Glutamatergic neuron (in vitro differentiated cells): ENCODE measurements at regions not wholly inside any gene's neighbourhood (a gene's known extent, or its start where the extent isn't known, plus 50 kb on each side); places are given as distances from the start of the nearest gene placed in this dataset.

Experiments used
- DNase-seq: peaks from one replicate; pipeline ENCODE4 v3.0.0; 2022
- H3K27ac Mint-ChIP-seq: one replicate; pipeline ENCODE4 v1.8.0; 2020; ENCODE audit warnings: mild to moderate bottlenecking, mixed read lengths, inconsistent platforms; ENCODE audit not compliant: unreplicated experiment
- H3K27me3 Mint-ChIP-seq: one replicate; pipeline ENCODE4 v1.8.0; 2020; ENCODE audit warnings: mild to moderate bottlenecking, moderate library complexity, mixed read lengths, inconsistent platforms; ENCODE audit not compliant: unreplicated experiment
- H3K36me3 Mint-ChIP-seq: one replicate; pipeline ENCODE4 v1.8.0; 2020; ENCODE audit warnings: mild to moderate bottlenecking, mixed read lengths, inconsistent platforms; ENCODE audit not compliant: unreplicated experiment
- H3K4me1 Mint-ChIP-seq: one replicate; pipeline ENCODE4 v1.8.0; 2020; ENCODE audit warnings: mild to moderate bottlenecking, low read depth, mixed read lengths, inconsistent platforms; ENCODE audit not compliant: unreplicated experiment
- H3K4me3 Mint-ChIP-seq: one replicate; pipeline ENCODE4 v1.8.0; 2020; ENCODE audit warnings: mild to moderate bottlenecking, mixed read lengths, inconsistent platforms; ENCODE audit not compliant: unreplicated experiment
- H3K9me3 Mint-ChIP-seq: one replicate; pipeline ENCODE4 v1.8.0; 2020; ENCODE audit warnings: mild to moderate bottlenecking, moderate library complexity, mixed read lengths, inconsistent platforms; ENCODE audit not compliant: unreplicated experiment
- CTCF ChIP-seq: fragments of 200-600 bp; sonication (generic); IDR thresholded peaks from one replicate; pipeline ENCODE4 v1.5.0; 2021; ENCODE audit not compliant: partially characterized antibody, unreplicated experiment

DNA sequence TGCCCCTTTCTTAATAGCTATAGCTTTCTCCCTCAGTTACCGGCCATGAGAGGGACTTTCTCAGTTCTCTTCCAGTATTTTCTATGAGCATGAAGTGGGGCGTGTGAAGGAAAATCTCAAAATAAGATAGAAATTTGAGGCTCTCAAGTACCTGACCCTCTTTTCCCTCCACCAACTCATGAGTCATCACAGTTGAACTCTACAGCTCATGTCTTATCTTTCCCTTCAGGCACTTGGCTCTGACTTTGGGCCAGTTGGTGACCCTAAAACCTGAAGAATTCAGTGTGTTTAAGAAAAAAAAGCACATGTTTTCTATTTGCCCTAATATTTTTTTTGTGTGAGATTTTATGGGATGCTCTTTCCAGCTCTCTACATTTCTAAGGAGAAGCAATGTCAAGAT, 896.7 kb upstream of the ZEB2 start:
- H3K4me3 Mint-ChIP-seq, result no peak overlapping the region

GRCh38 chr2:145415151-145415550, 895.2 kb upstream of the ZEB2 start:
- peaks cover 23% of the 10 kb centered on the region for H3K36me3 Mint-ChIP-seq
- H3K4me1 Mint-ChIP-seq, result no peaks in the 10 kb centered on the region
- no peak for TF ChIP-seq CTCF
- peaks cover 2% of the 10 kb centered on the region for H3K27me3 Mint-ChIP-seq
- no peak overlapping the region for H3K27ac Mint-ChIP-seq
- peaks cover 5% of the 10 kb centered on the region for H3K9me3 Mint-ChIP-seq
- no peak for DNase-seq
- H3K4me3 Mint-ChIP-seq, result no peak overlapping the region

More for the DNA sequence above, 896.7 kb upstream of the ZEB2 start:
- no peak for TF ChIP-seq CTCF
- Mint-ChIP-seq H3K36me3 (peaks cover 32% of the 10 kb centered on the region), H3K9me3 (no peaks in the 10 kb centered on the region), H3K27me3 (peaks cover 2% of the 10 kb centered on the region), H3K4me1 (no peaks in the 10 kb centered on the region), H3K27ac (no peak overlapping the region)
- DNase-seq, result no peak

DNA sequence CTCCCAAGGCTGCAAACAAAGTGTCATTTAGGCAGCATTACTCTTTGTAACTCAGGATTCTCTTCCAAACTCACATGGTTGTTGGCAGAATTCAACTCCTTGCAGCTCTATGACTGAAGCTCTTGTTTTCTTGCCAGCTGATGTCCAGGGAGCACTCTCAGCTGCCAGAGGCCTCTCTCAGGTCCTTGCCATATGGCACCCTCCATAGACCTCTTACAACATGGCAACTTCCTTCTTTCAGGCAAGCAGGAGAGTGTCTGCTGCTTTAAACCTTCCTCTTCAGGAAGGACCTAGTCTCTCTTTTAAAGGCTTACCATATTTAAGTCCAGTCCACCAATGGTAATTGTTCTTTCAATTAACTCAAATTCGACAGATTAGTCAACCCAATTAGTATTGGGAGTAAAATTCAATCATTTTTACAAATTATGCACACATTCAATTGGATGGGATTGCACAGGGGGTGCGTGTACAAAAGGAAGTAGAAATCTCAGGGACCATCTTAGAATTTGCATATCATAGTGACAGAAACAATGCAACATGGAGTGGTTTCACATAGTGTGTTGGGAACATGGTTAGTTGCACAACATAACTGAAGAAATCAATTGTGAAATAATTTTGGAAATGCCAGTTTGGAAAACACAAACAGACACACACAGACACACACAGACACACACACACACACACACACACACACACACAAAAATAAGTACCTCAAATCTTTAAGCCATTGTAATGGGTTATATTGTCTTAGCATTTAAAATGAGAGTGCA, 893.5 kb upstream of the ZEB2 start:
- no peak overlapping the region for H3K4me3 Mint-ChIP-seq
- H3K4me1 Mint-ChIP-seq, result no peaks in the 10 kb centered on the region
- peaks cover 23% of the 10 kb centered on the region for H3K36me3 Mint-ChIP-seq
- peaks cover 5% of the 10 kb centered on the region for H3K9me3 Mint-ChIP-seq
- no peak overlapping the region for H3K27ac Mint-ChIP-seq
- DNase-seq, result no peak
- no peak for TF ChIP-seq CTCF
- peaks cover 2% of the 10 kb centered on the region for H3K27me3 Mint-ChIP-seq

DNA sequence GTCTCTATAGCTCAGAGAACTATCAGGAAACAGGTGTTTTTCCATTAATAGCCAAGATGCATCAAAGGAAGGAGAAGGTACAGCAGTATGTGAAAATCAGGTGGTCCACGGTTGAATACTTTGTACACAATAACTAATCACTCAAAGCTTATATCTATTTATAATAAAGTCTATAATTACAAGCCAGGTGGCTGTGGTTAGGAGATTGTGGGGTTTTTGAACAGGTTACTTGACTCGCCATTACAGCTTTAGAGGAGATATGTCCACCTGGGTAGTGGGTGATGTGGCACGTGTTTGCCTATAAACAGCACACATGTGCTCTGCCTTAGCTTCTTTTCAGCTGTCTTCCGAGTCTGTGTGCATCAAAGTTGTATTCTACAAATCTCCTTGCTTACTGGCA, 892.2 kb upstream of the ZEB2 start:
- H3K4me3 Mint-ChIP-seq, result no peak overlapping the region
- no peak overlapping the region for H3K27ac Mint-ChIP-seq
- peaks cover 5% of the 10 kb centered on the region for H3K9me3 Mint-ChIP-seq
- H3K27me3 Mint-ChIP-seq, result peaks cover 4% of the 10 kb centered on the region
- TF ChIP-seq CTCF, result no peak
- peaks cover 6% of the 10 kb centered on the region for H3K4me1 Mint-ChIP-seq
- DNase-seq, result no peak
- peaks cover 23% of the 10 kb centered on the region for H3K36me3 Mint-ChIP-seq

GRCh38 chr2:145411493-145411892, 891.6 kb upstream of the ZEB2 start:
- no peak for TF ChIP-seq CTCF
- H3K9me3 Mint-ChIP-seq, result peaks cover 5% of the 10 kb centered on the region
- H3K27me3 Mint-ChIP-seq, result peaks cover 4% of the 10 kb centered on the region
- no peak overlapping the region for H3K4me3 Mint-ChIP-seq
- peaks cover 22% of the 10 kb centered on the region for H3K36me3 Mint-ChIP-seq
- no peak overlapping the region for H3K27ac Mint-ChIP-seq
- no peak for DNase-seq
- H3K4me1 Mint-ChIP-seq, result peaks cover 8% of the 10 kb centered on the region
